B cell (primary cell): ENCODE measurements at regions not wholly inside any gene's neighbourhood (a gene's known extent, or its start where the extent isn't known, plus 50 kb on each side); places are given as distances from the start of the nearest gene placed in this dataset.

ENCODE experiments used
- ATAC-seq: fragments of 200-7000 bp; cut with Tn5 transposase; one replicate; pipeline ENCODE4 v1.10.0; 2021; ENCODE audit warnings: low read depth, mild to moderate bottlenecking, moderate number of reproducible peaks, moderate library complexity
- CTCF ChIA-PET: fragments of 350-600 bp; sonication (Branson Sonifier 250); formaldehyde crosslinking; loops from one replicate; lab custom pipeline; 2021; ENCODE audit warnings: antibody characterized with exemption, inconsistent platforms; lab: Charles Lee
- POLR2A ChIA-PET: fragments of 350-600 bp; sonication (Branson Sonifier 250); formaldehyde crosslinking; loops from one replicate; lab custom pipeline; 2021; ENCODE audit warnings: antibody characterized with exemption; lab: Charles Lee
- DNase-seq: peaks from one replicate; pipeline ENCODE4 v3.0.0; 2013
- H2AFZ ChIP-seq: 2 replicates; pipeline ENCODE4 v1.6.1; 2012; ENCODE audit warnings: mild to moderate bottlenecking, low read depth, low read length; ENCODE audit not compliant: insufficient read depth, poor library complexity, severe bottlenecking
- H3K27ac ChIP-seq, 2 donors: 1 replicate in 1 of 2; 2 replicates in 1 of 2; pipeline ENCODE4 v1.5.1; 2012 to 2013; ENCODE audit warnings: low read length in 2 of 2, mild to moderate bottlenecking in 2 of 2, moderate library complexity in 1 of 2
- H3K27me3 ChIP-seq, 4 experiments: fragments of 200-600 bp in 1 of 4; sonication (generic) in 1 of 4; replicated peaks in 1 of 4; 1 replicate in 2 of 4; 2 replicates in 2 of 4; pipeline versions ENCODE4 v1.6.1 to v1.7.0; 2013 to 2016; ENCODE audit warnings: low read length in 3 of 4, mild to moderate bottlenecking in 2 of 4, mixed read lengths in 1 of 4, moderate library complexity in 1 of 4; ENCODE audit not compliant: insufficient read depth in 4 of 4, control insufficient read depth in 3 of 4; ENCODE audit errors: control extremely low read depth in 1 of 4
- H3K36me3 ChIP-seq, 2 experiments: replicated peaks in 1 of 2; 1 replicate in 1 of 2; 2 replicates in 1 of 2; pipeline versions ENCODE4 v1.6.1 to v1.7.1; 2013; ENCODE audit warnings: low read length in 1 of 2; ENCODE audit not compliant: insufficient read depth in 2 of 2, control insufficient read depth in 1 of 2; ENCODE audit errors: control extremely low read depth in 1 of 2, extremely low read depth in 1 of 2
- H3K4me1 ChIP-seq, 2 donors: fragments of 200-600 bp in 1 of 2; sonication (generic) in 1 of 2; 1 replicate in 1 of 2; 2 replicates in 1 of 2; pipeline versions ENCODE4 v1.5.1 to v1.6.1; 2013 to 2017; ENCODE audit warnings: low read length in 2 of 2; ENCODE audit not compliant: control insufficient read depth in 2 of 2, insufficient read depth in 2 of 2
- H3K4me2 ChIP-seq: replicated peaks from 2 replicates; pipeline ENCODE3; 2012; ENCODE audit warnings: mild to moderate bottlenecking, low read depth, low read length; ENCODE audit not compliant: poor library complexity, severe bottlenecking
- H3K4me3 ChIP-seq, 5 experiments: fragments of 200-600 bp in 1 of 5; sonication (generic) in 1 of 5; 1 replicate in 3 of 5; 2 replicates in 2 of 5; pipeline versions ENCODE4 v1.5.1 to v1.7.0; 2011 to 2016; ENCODE audit warnings: low read length in 4 of 5, mild to moderate bottlenecking in 4 of 5, low read depth in 2 of 5, control low read depth in 1 of 5, moderate library complexity in 1 of 5; ENCODE audit not compliant: insufficient read depth in 1 of 5; ENCODE audit errors: control extremely low read depth in 1 of 5, extremely low read depth in 1 of 5
- H3K79me2 ChIP-seq: fragments of 200-600 bp; sonication (generic); one replicate; pipeline ENCODE4 v1.6.0; 2016; ENCODE audit warnings: low read length; ENCODE audit not compliant: control insufficient read depth, insufficient read depth
- H3K9ac ChIP-seq: fragments of 200-600 bp; sonication (generic); 2 replicates; pipeline ENCODE4 v1.6.1; 2017; ENCODE audit warnings: mild to moderate bottlenecking, low read length, moderate library complexity
- H3K9me3 ChIP-seq, 3 donors: one replicate each; pipeline versions ENCODE4 v1.6.1 to v1.7.1; 2013; ENCODE audit warnings: low read length in 2 of 3; ENCODE audit not compliant: control insufficient read depth in 2 of 3, insufficient read depth in 1 of 3; ENCODE audit errors: control extremely low read depth in 1 of 3
- H4K20me1 ChIP-seq: 2 replicates; pipeline ENCODE4 v1.6.0; 2012; ENCODE audit warnings: mild to moderate bottlenecking, low read length; ENCODE audit not compliant: insufficient read depth, control insufficient read depth, poor library complexity, severe bottlenecking
- H3K27ac Mint-ChIP-seq: one replicate; pipeline ENCODE4 v1.8.0; 2021; ENCODE audit warnings: mixed read lengths
- H3K27me3 Mint-ChIP-seq: one replicate; pipeline ENCODE4 v1.8.0; 2021; ENCODE audit warnings: mixed read lengths
- H3K4me1 Mint-ChIP-seq: one replicate; pipeline ENCODE4 v1.8.0; 2021; ENCODE audit warnings: mixed read lengths
- H3K4me3 Mint-ChIP-seq: one replicate; pipeline ENCODE4 v1.8.0; 2021; ENCODE audit warnings: mixed read lengths
- H3K9me3 Mint-ChIP-seq: one replicate; pipeline ENCODE4 v1.8.0; 2022; ENCODE audit warnings: mixed read lengths; ENCODE audit not compliant: insufficient read depth
- EZH2 ChIP-seq: IDR thresholded peaks from 2 replicates; pipeline ENCODE4 v1.6.1; 2012; ENCODE audit warnings: borderline replicate concordance, low read depth, mild to moderate bottlenecking, moderate library complexity, low read length; ENCODE audit not compliant: insufficient read depth, poor library complexity, severe bottlenecking
- WGBS: methylation state at CpG from one replicate; pipeline ENCODE4 v1.1.5; 2013; ENCODE audit warnings: missing lambda C conversion rate; ENCODE audit not compliant: insufficient coverage; 5-methylcytosine and 5-hydroxymethylcytosine counted together
- intact Hi-C: fragments of 100-400 bp; cut with micrococcal nuclease; formaldehyde crosslinking; loops from one replicate; pipeline ENCODE4 v1.10.0; 2022
- TF ChIP-seq, protein P1 (sequence below): fragments of 200-600 bp; IDR thresholded peaks from one replicate; pipeline ENCODE4 v1.8.0; 2022; ENCODE audit warnings: antibody characterized with exemption, mild to moderate bottlenecking

GRCh38 chr4:53821179-53821851 is 230.0 kb upstream of the LNX1 start:
- Mint-ChIP-seq H3K27ac (no peak overlapping the region), H3K4me1 (no peaks in the 10 kb centered on the region), H3K4me3 (no peak overlapping the region), H3K27me3 (no peaks in the 10 kb centered on the region), H3K9me3 (no peaks in the 10 kb centered on the region)
- ATAC-seq (no peak), DNase-seq (no peak)
- 83% methylated on average over 6 of the region's 8 CpGs for WGBS
- Histone ChIP-seq H3K4me3 (no peak overlapping the region), H3K4me2 (no peak overlapping the region), H3K27me3 (no peaks in the 10 kb centered on the region), H3K9ac (no peak overlapping the region), H3K4me1 (no peaks in the 10 kb centered on the region), H3K79me2 (no peaks in the 10 kb centered on the region), H3K27ac (no peak overlapping the region), H3K9me3 (no peaks in the 10 kb centered on the region), H2AFZ (no peak overlapping the region), H3K36me3 (no peaks in the 10 kb centered on the region), H4K20me1 (no peaks in the 10 kb centered on the region)
- CTCF ChIA-PET: no interaction called here
- no peak for TF ChIP-seq EZH2
- TF ChIP-seq, protein P1, sequence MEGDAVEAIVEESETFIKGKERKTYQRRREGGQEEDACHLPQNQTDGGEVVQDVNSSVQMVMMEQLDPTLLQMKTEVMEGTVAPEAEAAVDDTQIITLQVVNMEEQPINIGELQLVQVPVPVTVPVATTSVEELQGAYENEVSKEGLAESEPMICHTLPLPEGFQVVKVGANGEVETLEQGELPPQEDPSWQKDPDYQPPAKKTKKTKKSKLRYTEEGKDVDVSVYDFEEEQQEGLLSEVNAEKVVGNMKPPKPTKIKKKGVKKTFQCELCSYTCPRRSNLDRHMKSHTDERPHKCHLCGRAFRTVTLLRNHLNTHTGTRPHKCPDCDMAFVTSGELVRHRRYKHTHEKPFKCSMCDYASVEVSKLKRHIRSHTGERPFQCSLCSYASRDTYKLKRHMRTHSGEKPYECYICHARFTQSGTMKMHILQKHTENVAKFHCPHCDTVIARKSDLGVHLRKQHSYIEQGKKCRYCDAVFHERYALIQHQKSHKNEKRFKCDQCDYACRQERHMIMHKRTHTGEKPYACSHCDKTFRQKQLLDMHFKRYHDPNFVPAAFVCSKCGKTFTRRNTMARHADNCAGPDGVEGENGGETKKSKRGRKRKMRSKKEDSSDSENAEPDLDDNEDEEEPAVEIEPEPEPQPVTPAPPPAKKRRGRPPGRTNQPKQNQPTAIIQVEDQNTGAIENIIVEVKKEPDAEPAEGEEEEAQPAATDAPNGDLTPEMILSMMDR: no peak
- intact Hi-C loops: no loop called here
- POLR2A ChIA-PET: no interaction called here

GRCh38 chr4:53818104-53818503 is 226.8 kb upstream of the LNX1 start:
- Histone ChIP-seq H3K27me3 (peaks cover 0 to 4% (median 0%) of the 10 kb centered on the region in 4 experiments), H3K9me3 (no peaks in the 10 kb centered on the region), H2AFZ (no peak overlapping the region), H3K4me3 (no peak overlapping the region), H3K9ac (no peak overlapping the region), H3K79me2 (no peaks in the 10 kb centered on the region), H3K4me1 (no peaks in the 10 kb centered on the region), H3K4me2 (no peak overlapping the region), H3K27ac (no peak overlapping the region), H4K20me1 (no peaks in the 10 kb centered on the region), H3K36me3 (no peaks in the 10 kb centered on the region)
- DNase-seq (no peak), ATAC-seq (no peak)
- 77% methylated on average over 2 of the region's 5 CpGs for WGBS
- Mint-ChIP-seq H3K4me3 (no peak overlapping the region), H3K9me3 (no peaks in the 10 kb centered on the region), H3K4me1 (no peaks in the 10 kb centered on the region), H3K27ac (no peak overlapping the region), H3K27me3 (no peaks in the 10 kb centered on the region)
- ChIA-PET POLR2A (no interaction called here), CTCF (interaction anchor here (1.4 kb wide), 1 partner anchor 112 kb away, joined by 7 read pairs; no protein-coding TSS in a partner anchor)
- TF ChIP-seq EZH2: no peak
- TF ChIP-seq, protein P1: no peak
- intact Hi-C loops: no loop called here
